Activated naive CD8-positive, alpha-beta T cell treated with anti-CD3 and anti-CD28 coated beads for 36 hours (primary cell): ENCODE measurements at regions not wholly inside any gene's neighbourhood (a gene's known extent, or its start where the extent isn't known, plus 50 kb on each side); places are given as distances from the start of the nearest gene placed in this dataset.
"Not testable (repeated sequence)": the region's sequence is repeated elsewhere in the genome, so short reads cannot be mapped to it uniquely, and the experiment has no call there.

Experiments
- DNase-seq: peaks from one replicate; pipeline ENCODE4 v3.0.0; 2021
- H3K27ac Mint-ChIP-seq: one replicate; pipeline ENCODE4 v1.8.0; 2022; ENCODE audit warnings: mild to moderate bottlenecking, moderate library complexity, mixed read lengths
- H3K27me3 Mint-ChIP-seq: one replicate; pipeline ENCODE4 v1.8.0; 2022; ENCODE audit warnings: mild to moderate bottlenecking, mixed read lengths
- H3K36me3 Mint-ChIP-seq: one replicate; pipeline ENCODE4 v1.8.0; 2021; ENCODE audit warnings: mild to moderate bottlenecking, mixed read lengths
- H3K4me1 Mint-ChIP-seq: one replicate; pipeline ENCODE4 v1.8.0; 2021; ENCODE audit warnings: mixed read lengths
- H3K4me3 Mint-ChIP-seq: one replicate; pipeline ENCODE4 v1.8.0; 2022; ENCODE audit warnings: mild to moderate bottlenecking, moderate library complexity, mixed read lengths
- H3K9me3 Mint-ChIP-seq: one replicate; pipeline ENCODE4 v1.8.0; 2022; ENCODE audit warnings: mixed read lengths

DNA sequence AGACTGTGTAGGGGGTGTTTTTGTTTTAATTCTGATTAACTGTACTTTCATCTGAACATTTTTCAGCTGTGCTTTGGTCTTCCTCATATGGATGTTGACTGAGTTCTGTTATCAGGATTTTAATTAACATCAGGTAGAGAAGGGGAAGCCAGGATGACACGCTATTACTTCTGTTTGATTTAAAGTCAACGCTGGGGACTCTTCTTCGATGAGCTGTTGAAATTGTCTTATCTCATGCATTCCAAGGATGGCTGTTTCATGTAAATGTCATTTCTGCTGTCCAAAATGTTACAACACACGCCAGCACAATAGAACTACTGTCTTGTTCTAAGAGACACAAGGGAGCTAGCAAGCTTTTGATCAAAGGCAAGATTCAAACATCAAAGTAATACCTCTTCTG is 263.3 kb upstream of the CDH5 start:
- no peak for DNase-seq
- H3K36me3 Mint-ChIP-seq = no peaks in the 10 kb centered on the region
- no peaks in the 10 kb centered on the region for H3K9me3 Mint-ChIP-seq
- no peaks in the 10 kb centered on the region for H3K4me1 Mint-ChIP-seq
- H3K4me3 Mint-ChIP-seq = no peak overlapping the region
- peaks cover 5% of the 10 kb centered on the region for H3K27me3 Mint-ChIP-seq
- H3K27ac Mint-ChIP-seq = no peak overlapping the region

DNA sequence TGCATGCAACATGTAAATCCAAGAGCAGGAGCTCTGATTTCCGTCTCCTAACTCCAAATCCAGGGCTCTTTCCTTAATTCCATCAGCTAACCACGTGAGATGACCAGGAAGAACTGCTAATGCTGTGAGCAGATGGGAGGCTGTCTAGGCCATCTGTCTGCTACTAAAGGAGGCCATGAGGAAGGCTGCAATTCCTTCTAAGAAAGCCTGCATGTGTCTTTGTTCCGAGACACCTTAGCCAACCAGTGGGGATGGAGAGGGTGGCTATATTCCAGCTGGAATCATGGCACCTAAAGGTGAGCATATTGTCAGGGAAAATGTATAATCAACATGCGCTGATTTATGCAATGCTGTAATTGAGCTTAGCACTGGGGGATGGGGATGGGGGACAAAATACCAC is 267.2 kb upstream of the CDH5 start:
- peaks cover 5% of the 10 kb centered on the region for H3K27me3 Mint-ChIP-seq
- H3K9me3 Mint-ChIP-seq = no peaks in the 10 kb centered on the region
- H3K4me3 Mint-ChIP-seq = no peak overlapping the region
- H3K36me3 Mint-ChIP-seq = no peaks in the 10 kb centered on the region
- no peak overlapping the region for H3K27ac Mint-ChIP-seq
- no peaks in the 10 kb centered on the region for H3K4me1 Mint-ChIP-seq
- DNase-seq = no peak

DNA sequence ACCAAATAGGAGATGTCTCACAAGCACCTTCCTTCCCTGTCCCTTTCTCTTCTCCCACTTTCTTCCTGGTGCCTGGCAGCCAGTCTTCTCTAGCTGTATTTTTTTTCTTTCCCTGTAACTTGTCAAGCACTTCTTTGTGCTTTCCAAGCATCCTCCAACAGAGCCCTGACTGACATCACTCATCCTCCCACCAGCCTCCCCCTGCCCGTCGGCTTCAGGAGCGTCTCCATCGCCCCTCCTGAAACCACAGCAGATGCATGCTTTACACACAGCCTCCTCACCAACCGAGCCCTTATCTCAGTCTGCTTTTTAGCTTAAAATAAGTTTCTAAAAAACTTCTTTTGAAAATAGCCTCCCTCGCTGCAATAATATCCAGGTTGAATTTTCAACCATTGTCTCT is 268.7 kb upstream of the CDH5 start:
- Mint-ChIP-seq H3K36me3 (no peaks in the 10 kb centered on the region), H3K27me3 (no peaks in the 10 kb centered on the region), H3K27ac (no peak overlapping the region), H3K9me3 (no peaks in the 10 kb centered on the region), H3K4me3 (no peak overlapping the region), H3K4me1 (no peaks in the 10 kb centered on the region)
- no peak for DNase-seq

DNA sequence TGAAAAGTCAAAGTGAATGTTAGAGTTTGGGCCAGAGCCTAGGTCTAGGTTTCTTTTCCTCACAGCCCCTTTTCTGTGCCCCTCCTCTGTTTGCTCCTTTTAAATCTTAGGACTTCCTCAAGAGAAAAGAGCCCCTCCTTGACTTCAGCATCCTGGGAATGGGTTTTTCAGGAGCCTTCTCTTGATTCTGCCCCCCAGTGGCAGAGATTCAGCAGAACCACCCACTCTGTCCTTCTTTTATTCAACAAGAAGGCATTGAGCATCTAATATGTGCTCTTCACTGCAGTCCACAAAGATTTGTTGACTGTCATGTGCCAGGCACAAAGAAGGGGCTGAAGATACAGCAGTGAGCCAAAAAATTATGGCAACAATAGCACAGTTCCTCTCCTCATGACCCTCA is 270.8 kb upstream of the CDH5 start:
- H3K27me3 Mint-ChIP-seq = no peaks in the 10 kb centered on the region
- no peak overlapping the region for H3K4me3 Mint-ChIP-seq
- no peaks in the 10 kb centered on the region for H3K4me1 Mint-ChIP-seq
- H3K27ac Mint-ChIP-seq = no peak overlapping the region
- no peaks in the 10 kb centered on the region for H3K36me3 Mint-ChIP-seq
- no peak for DNase-seq
- no peaks in the 10 kb centered on the region for H3K9me3 Mint-ChIP-seq

DNA sequence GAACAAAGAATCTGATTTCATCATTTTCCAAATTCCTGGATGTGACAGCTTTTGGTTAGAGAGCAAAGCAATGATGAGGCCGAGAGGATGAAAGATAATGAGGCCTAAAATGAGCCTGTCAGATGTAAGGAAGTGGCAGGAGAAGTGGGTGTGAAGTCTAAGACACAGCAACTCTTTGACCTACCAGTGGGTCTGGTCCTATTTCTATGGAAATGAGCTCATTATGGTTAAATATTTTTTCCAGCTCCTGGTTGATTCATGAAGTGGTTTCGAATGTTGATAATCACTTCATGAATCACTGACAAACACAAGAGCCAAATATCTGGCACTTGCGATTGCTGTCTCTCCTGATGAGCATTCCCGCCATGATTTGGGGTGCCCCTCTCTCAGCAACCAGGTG is 273.3 kb upstream of the CDH5 start:
- Mint-ChIP-seq H3K36me3 (no peaks in the 10 kb centered on the region), H3K4me1 (no peaks in the 10 kb centered on the region), H3K9me3 (no peaks in the 10 kb centered on the region), H3K4me3 (no peak overlapping the region), H3K27ac (no peak overlapping the region), H3K27me3 (peaks cover 3% of the 10 kb centered on the region)
- DNase-seq = no peak

DNA sequence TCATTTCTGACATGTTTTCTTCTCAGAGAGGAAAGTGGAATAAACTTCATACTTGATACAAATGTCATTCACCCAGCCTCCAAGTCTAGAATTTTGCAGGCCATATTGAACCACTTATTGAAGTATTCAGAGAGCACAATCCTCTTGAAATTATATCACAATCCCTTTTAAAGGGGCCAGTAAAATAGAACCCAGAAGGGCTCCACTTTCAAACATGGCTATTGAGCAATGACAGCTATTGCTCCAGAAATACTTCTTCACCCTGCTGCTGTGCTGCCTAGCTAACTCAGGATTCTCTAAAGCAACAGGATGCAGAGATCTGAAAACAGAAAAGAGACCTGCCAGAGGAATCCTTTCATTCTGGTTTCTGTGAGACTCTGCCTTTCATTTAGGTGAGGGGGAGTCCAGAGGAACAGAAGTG is 275.0 kb upstream of the CDH5 start:
- Mint-ChIP-seq H3K36me3 (no peaks in the 10 kb centered on the region), H3K9me3 (no peaks in the 10 kb centered on the region), H3K27ac (no peak overlapping the region), H3K4me3 (no peak overlapping the region), H3K27me3 (peaks cover 3% of the 10 kb centered on the region), H3K4me1 (no peaks in the 10 kb centered on the region)
- DNase-seq = no peak

DNA sequence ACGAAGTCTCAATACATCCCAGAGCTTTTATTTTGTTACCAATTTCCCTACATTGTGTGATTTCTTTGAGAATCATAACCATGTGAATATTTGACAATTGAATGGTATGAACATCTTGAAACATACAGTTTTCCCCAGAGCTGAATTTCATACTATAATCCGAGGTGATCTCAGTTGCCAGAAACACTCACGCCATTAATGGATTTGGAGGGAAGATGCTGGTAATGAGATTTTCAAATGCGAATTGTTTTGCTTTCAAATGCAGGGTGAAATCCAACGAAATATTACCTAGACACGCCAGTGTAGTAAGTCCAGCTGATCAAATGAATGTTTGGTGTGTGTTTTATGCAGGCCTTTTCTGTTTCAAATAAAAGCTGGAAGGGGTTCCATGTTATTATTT is 277.8 kb upstream of the CDH5 start:
- peaks cover 3% of the 10 kb centered on the region for H3K27me3 Mint-ChIP-seq
- H3K4me3 Mint-ChIP-seq = no peak overlapping the region
- H3K36me3 Mint-ChIP-seq = no peaks in the 10 kb centered on the region
- no peak overlapping the region for H3K27ac Mint-ChIP-seq
- H3K9me3 Mint-ChIP-seq = no peaks in the 10 kb centered on the region
- no peak for DNase-seq
- H3K4me1 Mint-ChIP-seq = no peaks in the 10 kb centered on the region

DNA sequence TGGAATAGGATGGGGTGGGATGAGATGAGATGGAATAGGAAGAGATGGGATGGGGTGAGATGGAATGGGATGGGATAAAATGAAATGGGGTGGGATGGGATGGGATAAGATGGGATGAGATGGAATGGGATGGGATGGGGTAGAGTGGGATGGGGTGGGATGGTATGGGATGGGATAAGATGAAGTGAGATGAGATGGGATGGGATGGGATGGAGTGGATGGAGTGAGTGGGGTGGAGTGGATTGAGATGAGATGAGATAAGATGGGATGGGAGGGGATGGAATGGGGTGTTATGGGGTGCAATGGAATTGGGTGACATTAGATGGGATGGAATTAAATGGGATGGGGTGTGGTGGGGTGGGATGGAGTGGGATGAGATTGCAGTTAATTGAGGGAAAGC is 279.2 kb upstream of the CDH5 start:
- no peak for DNase-seq
- Mint-ChIP-seq H3K36me3 (no peaks in the 10 kb centered on the region), H3K27me3 (peaks cover 3% of the 10 kb centered on the region), H3K4me1 (no peaks in the 10 kb centered on the region), H3K4me3 (no peak overlapping the region), H3K27ac (no peak overlapping the region), H3K9me3 (no peaks in the 10 kb centered on the region)

GRCh38 chr16:66085651-66086050 is 280.8 kb upstream of the CDH5 start:
- no peaks in the 10 kb centered on the region for H3K36me3 Mint-ChIP-seq
- H3K4me3 Mint-ChIP-seq = no peak overlapping the region
- H3K4me1 Mint-ChIP-seq = no peaks in the 10 kb centered on the region
- peaks cover 3% of the 10 kb centered on the region for H3K27me3 Mint-ChIP-seq
- H3K27ac Mint-ChIP-seq = no peak overlapping the region
- H3K9me3 Mint-ChIP-seq = no peaks in the 10 kb centered on the region
- DNase-seq = no peak

GRCh38 chr16:66084731-66085130 is 281.8 kb upstream of the CDH5 start:
- not testable (repeated sequence) for H3K27ac Mint-ChIP-seq, DNase-seq, H3K27me3 Mint-ChIP-seq, H3K4me1 Mint-ChIP-seq, H3K9me3 Mint-ChIP-seq, H3K36me3 Mint-ChIP-seq, H3K4me3 Mint-ChIP-seq

- no peaks in the 10 kb centered on the region for H3K9me3 Mint-ChIP-seq
- peaks cover 6% of the 10 kb centered on the region for H3K27me3 Mint-ChIP-seq
- H3K4me3 Mint-ChIP-seq = no peak overlapping the region
- H3K27ac Mint-ChIP-seq = no peak overlapping the region
- DNase-seq = no peak
- H3K36me3 Mint-ChIP-seq = no peaks in the 10 kb centered on the region
- H3K4me1 Mint-ChIP-seq = no peaks in the 10 kb centered on the region
Observed at GRCh38 chr16:66084306-66084705, 282.2 kb upstream of the CDH5 start.

DNA sequence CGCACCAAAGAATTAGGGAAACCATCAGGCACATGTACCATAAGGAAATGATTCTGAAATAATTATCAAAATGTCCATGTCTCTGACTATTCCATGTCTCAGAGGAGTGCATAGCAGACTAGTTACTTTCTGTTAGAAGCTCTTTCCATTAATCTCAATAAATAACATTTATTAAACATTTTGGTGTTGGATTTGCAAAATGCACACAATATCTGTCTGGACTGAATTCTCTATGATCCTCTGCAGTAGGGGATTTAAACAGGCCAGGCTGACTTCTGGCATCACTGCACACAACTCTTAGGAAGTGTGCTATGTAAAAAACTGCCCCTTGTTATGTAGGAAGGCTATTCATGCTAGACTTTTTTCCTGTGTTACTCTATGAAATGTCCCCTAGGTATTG is 283.3 kb upstream of the CDH5 start:
- Mint-ChIP-seq H3K4me1 (no peaks in the 10 kb centered on the region), H3K4me3 (no peak overlapping the region), H3K27ac (no peak overlapping the region), H3K9me3 (no peaks in the 10 kb centered on the region), H3K36me3 (no peaks in the 10 kb centered on the region), H3K27me3 (peaks cover 6% of the 10 kb centered on the region)
- DNase-seq = no peak

- no peaks in the 10 kb centered on the region for H3K9me3 Mint-ChIP-seq
- peaks cover 6% of the 10 kb centered on the region for H3K27me3 Mint-ChIP-seq
- H3K27ac Mint-ChIP-seq = no peak overlapping the region
Observed at GRCh38 chr16:66082424-66082823, 284.1 kb upstream of the CDH5 start.

GRCh38 chr16:66081775-66082366 is 284.6 kb upstream of the CDH5 start:
- no peak overlapping the region for H3K4me3 Mint-ChIP-seq
- H3K9me3 Mint-ChIP-seq = no peaks in the 10 kb centered on the region
- peaks cover 6% of the 10 kb centered on the region for H3K27me3 Mint-ChIP-seq
- H3K4me1 Mint-ChIP-seq = no peaks in the 10 kb centered on the region
- H3K36me3 Mint-ChIP-seq = no peaks in the 10 kb centered on the region
- DNase-seq = no peak
- H3K27ac Mint-ChIP-seq = no peak overlapping the region

More at GRCh38 chr16:66082424-66082823, 284.1 kb upstream of the CDH5 start:
- no peaks in the 10 kb centered on the region for H3K4me1 Mint-ChIP-seq
- no peak overlapping the region for H3K4me3 Mint-ChIP-seq
- DNase-seq = no peak
- no peaks in the 10 kb centered on the region for H3K36me3 Mint-ChIP-seq

DNA sequence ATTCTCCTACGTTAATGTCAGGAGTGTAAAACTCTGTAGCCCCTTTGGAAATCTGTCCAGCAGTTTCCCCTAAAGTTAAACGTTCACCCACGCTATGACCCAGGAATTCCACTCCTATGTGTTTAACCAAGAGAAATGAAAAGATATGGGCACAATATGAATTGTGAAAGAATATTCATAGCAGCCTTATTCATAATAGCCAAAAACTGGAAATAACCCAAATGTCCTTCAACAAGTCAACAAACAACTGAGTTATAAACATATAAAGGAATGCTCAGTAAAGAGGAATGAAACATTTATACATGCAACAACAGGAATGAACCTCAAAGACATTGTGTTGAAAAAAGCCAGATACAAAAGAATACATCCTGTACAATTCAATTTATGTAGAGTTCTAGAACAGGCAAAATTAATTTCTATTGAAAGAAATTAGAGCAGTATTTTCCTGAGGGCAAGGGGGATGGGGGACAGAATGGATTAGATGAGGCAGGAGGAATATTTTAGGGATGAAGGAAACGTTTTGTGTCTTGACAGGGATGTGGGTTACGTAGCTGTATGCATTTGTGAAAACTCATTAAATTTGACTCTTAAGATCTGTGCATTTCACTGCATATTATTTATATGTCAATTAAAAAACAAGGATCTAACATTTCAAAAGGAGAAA is 286.7 kb upstream of the CDH5 start:
- Mint-ChIP-seq H3K27ac (no peak overlapping the region), H3K4me3 (no peak overlapping the region), H3K4me1 (no peaks in the 10 kb centered on the region), H3K36me3 (no peaks in the 10 kb centered on the region), H3K9me3 (no peaks in the 10 kb centered on the region), H3K27me3 (peaks cover 6% of the 10 kb centered on the region)
- no peak for DNase-seq

- Mint-ChIP-seq H3K36me3 (no peaks in the 10 kb centered on the region), H3K27me3 (peaks cover 12% of the 10 kb centered on the region), H3K4me1 (no peaks in the 10 kb centered on the region), H3K4me3 (no peak overlapping the region), H3K27ac (no peak overlapping the region), H3K9me3 (no peaks in the 10 kb centered on the region)
- no peak for DNase-seq
Observed at GRCh38 chr16:66070140-66070917, 296.2 kb upstream of the CDH5 start.
